SK-N-MC (cell line): ENCODE measurements at regions not wholly inside any gene's neighbourhood (a gene's known extent, or its start where the extent isn't known, plus 50 kb on each side); places are given as distances from the start of the nearest gene placed in this dataset.
"Not testable (repeated sequence)": the region's sequence is repeated elsewhere in the genome, so short reads cannot be mapped to it uniquely, and the experiment has no call there.

ENCODE experiments used
- DNase-seq: peaks from one replicate; pipeline ENCODE4 v3.0.0-alpha.2; 2011; ENCODE audit warnings: low read depth, low spot score
- H3K27ac ChIP-seq: fragments of 200-600 bp; sonication (generic); 2 replicates; pipeline ENCODE4 v1.5.1; 2016; ENCODE audit warnings: mixed run types
- H3K36me3 ChIP-seq: fragments of 200-600 bp; sonication (generic); 2 replicates; pipeline ENCODE4 v1.6.1; 2017; ENCODE audit warnings: antibody characterized with exemption, low read length, mixed read lengths; ENCODE audit not compliant: insufficient read depth
- H3K4me3 ChIP-seq: fragments of 200-600 bp; sonication (generic); 2 replicates; pipeline ENCODE4 v1.5.1; 2016
- H3K9ac ChIP-seq: fragments of 200-600 bp; sonication (generic); 2 replicates; pipeline ENCODE4 v1.8.0; 2017; ENCODE audit warnings: mixed run types, mixed read lengths; ENCODE audit not compliant: insufficient read length
- H3K9me3 ChIP-seq: fragments of 200-600 bp; sonication (generic); 2 replicates; pipeline ENCODE4 v1.6.1; 2017; ENCODE audit warnings: low read depth, mild to moderate bottlenecking, antibody characterized with exemption, low read length, moderate library complexity, mixed read lengths
- EZH2 ChIP-seq: fragments of 200-600 bp; sonication (generic); IDR thresholded peaks from one replicate; pipeline ENCODE4 v1.6.1; 2017; ENCODE audit warnings: antibody characterized with exemption
- FOXP2 ChIP-seq: optimal IDR thresholded peaks from 2 replicates; pipeline ENCODE3; 2011; ENCODE audit warnings: mild to moderate bottlenecking, moderate library complexity; ENCODE audit not compliant: insufficient read depth; ENCODE audit errors: extremely low read length, control extremely low read depth
- POLR2AphosphoS5 ChIP-seq: IDR thresholded peaks from 2 replicates; pipeline ENCODE4 v1.6.1; 2012; ENCODE audit warnings: mild to moderate bottlenecking, low read depth, low read length, borderline replicate concordance

GRCh38 chr6:17224056-17224455, 57.1 kb upstream of the RBM24 start:
- no peak overlapping the region for H3K27ac ChIP-seq
- no peak overlapping the region for H3K4me3 ChIP-seq
- no peaks in the 10 kb centered on the region for H3K36me3 ChIP-seq
- H3K9me3 ChIP-seq = no peaks in the 10 kb centered on the region
- no peak overlapping the region for H3K9ac ChIP-seq
- peak; percentile 39 for DNase-seq
- TF ChIP-seq EZH2 (no peak), POLR2AphosphoS5 (no peak), FOXP2 (no peak)

DNA sequence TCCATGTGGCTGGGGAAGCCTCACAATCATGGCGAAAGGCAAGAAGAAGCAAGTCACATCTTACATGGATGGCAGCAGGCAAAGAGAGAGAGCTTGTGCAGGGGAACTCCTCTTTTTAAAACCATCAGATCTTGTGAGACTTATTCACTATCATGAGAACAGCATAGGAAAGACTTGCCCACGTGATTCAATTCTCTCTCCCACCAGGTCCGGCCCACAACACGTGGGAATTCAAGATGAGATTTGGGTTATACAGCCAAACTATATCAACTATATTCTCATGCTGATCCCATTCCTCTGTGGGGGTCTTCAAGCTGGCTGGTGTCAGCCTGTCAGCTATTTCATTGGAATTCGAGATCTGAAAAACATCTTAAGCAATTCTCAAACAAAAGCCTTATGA, 56.7 kb upstream of the RBM24 start:
- H3K4me3 ChIP-seq, H3K9ac ChIP-seq, DNase-seq, H3K9me3 ChIP-seq, H3K36me3 ChIP-seq, H3K27ac ChIP-seq: not testable (repeated sequence)

DNA sequence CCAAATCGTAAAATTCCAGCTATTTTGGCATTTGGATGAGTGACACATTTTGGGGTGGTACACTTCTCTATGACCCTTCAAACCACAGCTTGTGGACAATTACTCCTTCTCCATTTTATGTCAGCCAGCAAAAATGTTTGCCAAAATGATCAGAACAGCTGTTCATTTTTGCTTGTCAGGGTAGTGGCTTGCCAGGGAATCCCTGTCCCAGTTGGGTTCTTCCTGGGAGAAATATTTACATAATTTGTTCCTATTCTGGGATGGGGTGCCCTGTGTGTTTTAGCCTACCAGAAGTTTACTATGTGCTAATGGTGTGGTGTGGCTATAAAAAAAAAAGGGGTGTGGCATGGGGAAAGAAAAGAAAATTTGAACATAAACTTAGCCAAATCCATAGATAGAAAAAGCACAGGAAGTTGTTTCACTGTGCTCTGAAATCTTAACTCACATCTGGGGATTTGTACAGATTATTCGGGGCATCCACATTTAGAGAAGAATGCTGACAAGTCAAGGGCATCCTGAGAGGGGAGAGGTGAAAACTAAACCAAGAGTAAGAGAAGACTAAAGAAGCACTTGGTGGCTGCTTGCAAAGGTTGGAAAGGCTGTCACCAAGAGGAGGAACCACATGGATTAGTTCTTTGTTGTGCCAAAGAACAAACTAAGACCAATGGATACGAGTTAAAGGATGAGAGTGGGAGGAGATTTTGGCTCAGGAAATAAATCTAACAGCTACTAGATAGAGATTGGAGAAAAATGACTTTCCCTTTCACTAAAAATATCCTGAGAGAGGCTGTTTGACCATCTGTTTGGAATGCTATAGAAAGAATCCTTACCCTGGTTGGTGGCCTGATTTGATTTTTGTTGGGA, 55.2 kb upstream of the RBM24 start:
- no peak for TF ChIP-seq FOXP2
- no peak for TF ChIP-seq EZH2
- TF ChIP-seq POLR2AphosphoS5 = no peak
- DNase-seq = no peak
- H3K27ac ChIP-seq = no peak overlapping the region

GRCh38 chr6:17226786-17227233, 54.4 kb upstream of the RBM24 start:
- Histone ChIP-seq H3K9me3 (no peaks in the 10 kb centered on the region), H3K27ac (no peak overlapping the region), H3K36me3 (no peaks in the 10 kb centered on the region), H3K4me3 (no peak overlapping the region), H3K9ac (no peak overlapping the region)
- no peak for DNase-seq
- TF ChIP-seq EZH2 = no peak
- no peak for TF ChIP-seq FOXP2
- no peak for TF ChIP-seq POLR2AphosphoS5

More for the DNA sequence above, 55.2 kb upstream of the RBM24 start:
- Histone ChIP-seq H3K9me3 (no peaks in the 10 kb centered on the region), H3K4me3 (no peak overlapping the region), H3K9ac (no peak overlapping the region), H3K36me3 (no peaks in the 10 kb centered on the region)

DNA sequence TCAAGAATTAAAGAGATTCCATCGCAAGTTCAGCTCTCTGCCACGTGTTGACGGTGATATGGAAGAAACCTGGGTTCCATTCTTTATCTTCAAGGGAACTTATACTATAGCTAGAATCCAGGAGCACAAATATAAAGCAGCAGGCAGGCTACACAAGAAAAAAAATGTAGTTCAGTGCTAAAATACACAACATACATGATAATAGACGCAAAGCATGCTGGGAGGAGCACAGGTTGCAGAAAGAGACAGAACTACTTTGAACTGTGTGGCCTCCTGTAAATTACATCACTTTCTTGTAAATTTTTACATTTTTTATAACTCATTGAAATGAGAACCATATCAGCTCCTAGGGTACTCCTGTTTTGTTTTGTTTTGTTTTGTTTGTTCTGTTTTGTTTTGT, 53.8 kb upstream of the RBM24 start:
- Histone ChIP-seq H3K4me3 (no peak overlapping the region), H3K9me3 (no peaks in the 10 kb centered on the region), H3K27ac (no peak overlapping the region), H3K9ac (no peak overlapping the region), H3K36me3 (no peaks in the 10 kb centered on the region)
- TF ChIP-seq POLR2AphosphoS5 (no peak), EZH2 (no peak), FOXP2 (no peak)
- no peak for DNase-seq
